HL-60 (cell line): ENCODE measurements at regions not wholly inside any gene's neighbourhood (a gene's known extent, or its start where the extent isn't known, plus 50 kb on each side); places are given as distances from the start of the nearest gene placed in this dataset.

ENCODE experiments used
- DNase-seq, 2 experiments: peaks; one replicate each; pipeline ENCODE4 v3.0.0-alpha.2; 2010 to 2020; ENCODE audit warnings: low read depth in 1 of 2, low spot score in 1 of 2
- H3K27ac ChIP-seq: fragments of 250-450 bp; sonication (Bioruptor Pico); replicated peaks from 2 replicates; pipeline ENCODE4 v1.5.1; 2020; ENCODE audit warnings: mild to moderate bottlenecking, moderate library complexity
- H3K27me3 ChIP-seq: fragments of 250-450 bp; sonication (Bioruptor Pico); 2 replicates; pipeline ENCODE4 v1.5.1; 2021; ENCODE audit warnings: mild to moderate bottlenecking, moderate library complexity; ENCODE audit not compliant: insufficient read depth, poor library complexity, severe bottlenecking
- H3K4me3 ChIP-seq: replicated peaks from 2 replicates; pipeline ENCODE4 v1.5.1; 2011; ENCODE audit warnings: mild to moderate bottlenecking, control low read depth, low read length; ENCODE audit not compliant: insufficient read depth
- CTCF ChIP-seq: IDR thresholded peaks from one replicate; pipeline ENCODE4 v1.5.1; 2011; ENCODE audit warnings: low read length, control low read depth, inconsistent platforms; ENCODE audit not compliant: insufficient read depth
- GABPA ChIP-seq: IDR thresholded peaks from 2 replicates; pipeline ENCODE4 v1.6.1; 2012; ENCODE audit warnings: low read depth
- POLR2AphosphoS5 ChIP-seq: IDR thresholded peaks from 2 replicates; pipeline ENCODE4 v1.6.1; 2012; ENCODE audit warnings: low read depth
- REST ChIP-seq: IDR thresholded peaks from 2 replicates; pipeline ENCODE4 v1.6.1; 2012; ENCODE audit warnings: low read depth; ENCODE audit not compliant: insufficient replicate concordance
- SPI1 ChIP-seq: IDR thresholded peaks from 2 replicates; pipeline ENCODE4 v1.6.1; 2012; ENCODE audit warnings: low read depth, mild to moderate bottlenecking, borderline replicate concordance

- Histone ChIP-seq H3K27ac (no peak overlapping the region), H3K4me3 (no peak overlapping the region), H3K27me3 (no peaks in the 10 kb centered on the region)
- no peak for DNase-seq
- TF ChIP-seq POLR2AphosphoS5 (no peak), GABPA (no peak), CTCF (no peak), REST (no peak), SPI1 (no peak)
Measured at GRCh38 chr1:71242239-71242638, 161.4 kb upstream of the ZRANB2 start.

GRCh38 chr1:71240656-71241055 is 159.8 kb upstream of the ZRANB2 start:
- DNase-seq, result no peak
- no peak overlapping the region for H3K27ac ChIP-seq
- TF ChIP-seq REST (no peak), POLR2AphosphoS5 (no peak), GABPA (no peak), CTCF (no peak), SPI1 (no peak)
- no peaks in the 10 kb centered on the region for H3K27me3 ChIP-seq
- no peak overlapping the region for H3K4me3 ChIP-seq

- Histone ChIP-seq H3K4me3 (no peak overlapping the region), H3K27ac (no peak overlapping the region), H3K27me3 (no peaks in the 10 kb centered on the region)
- TF ChIP-seq REST (no peak), CTCF (no peak), POLR2AphosphoS5 (no peak), GABPA (no peak), SPI1 (no peak)
- DNase-seq, result no peak
Measured at GRCh38 chr1:71236503-71236902, 155.7 kb upstream of the ZRANB2 start.
